DOHH2 (cell line): ENCODE measurements at regions not wholly inside any gene's neighbourhood (a gene's known extent, or its start where the extent isn't known, plus 50 kb on each side); places are given as distances from the start of the nearest gene placed in this dataset.

Source experiments
- CTCF ChIP-seq: fragments of 200-600 bp; sonication (generic); IDR thresholded peaks from one replicate; pipeline ENCODE4 v1.5.1; 2014; ENCODE audit warnings: antibody characterized with exemption, mild to moderate bottlenecking, low read depth, low read length; ENCODE audit not compliant: poor library complexity, severe bottlenecking
- EZH2phosphoT487 ChIP-seq: fragments of 200-600 bp; sonication (generic); IDR thresholded peaks from 2 replicates; pipeline ENCODE4 v1.6.1; 2017; ENCODE audit warnings: borderline replicate concordance, mild to moderate bottlenecking, antibody characterized with exemption, low read length, moderate library complexity, mixed read lengths

GRCh38 chr4:164438321-164438720 is 315.6 kb upstream of the SMIM31 start:
- TF ChIP-seq CTCF (no peak), EZH2phosphoT487 (no peak)
